HepG2 (cell line): ENCODE measurements at regions not wholly inside any gene's neighbourhood (a gene's known extent, or its start where the extent isn't known, plus 50 kb on each side); places are given as distances from the start of the nearest gene placed in this dataset.
"Not testable (repeated sequence)": the region's sequence is repeated elsewhere in the genome, so short reads cannot be mapped to it uniquely, and the experiment has no call there.

ENCODE experiments used
- ATAC-seq: fragments of 200-7000 bp; cut with Tn5 transposase; 3 replicates; pipeline ENCODE4 v1.9.1; 2020; ENCODE audit warnings: mild to moderate bottlenecking, moderate library complexity
- BruUV-seq: library from RNA; stranded (reverse); fragments of 400-500 nt; replicated peaks from 2 replicates; lab custom pipeline; 2021; lab: Mats Ljungman, UMichigan
- CTCF ChIA-PET: fragments of 300-600 bp; formaldehyde crosslinking; extraction: SDS; loops from one replicate; lab custom pipeline; 2021; ENCODE audit warnings: low total read pairs, inconsistent platforms, low intra/inter-chr PET ratio; lab: Yijun Ruan, JAX
- POLR2A ChIA-PET: fragments of 350-600 bp; sonication (Branson Sonifier 250); formaldehyde crosslinking; loops from one replicate; lab custom pipeline; 2020; ENCODE audit warnings: antibody characterized with exemption, inconsistent platforms; lab: Yijun Ruan, JAX
- DNase-seq: peaks from one replicate; pipeline ENCODE4 v3.0.0-alpha.2; 2015; ENCODE audit warnings: low spot score
- FAIRE-seq: peaks from 3 replicates; lab custom pipeline; 2011; peaks lifted over from hg19 to GRCh38; lab: Jason Lieb, UNC
- H2AFZ ChIP-seq: one replicate; pipeline ENCODE4 v1.6.1; 2011; ENCODE audit warnings: low read length, inconsistent platforms
- H3K27ac ChIP-seq: fragments of 300-600 bp; 3 replicates; pipeline ENCODE4 v1.8.0; 2011; ENCODE audit warnings: mixed run types, mild to moderate bottlenecking, mixed read lengths, low read length, inconsistent platforms; ENCODE audit not compliant: insufficient read depth; ENCODE audit errors: extremely low read length
- H3K27me3 ChIP-seq, 2 experiments: fragments of 200-600 bp in 1 of 2; 2 replicates in 1 of 2; 3 replicates in 1 of 2; pipeline versions ENCODE4 v1.6.0 to v1.8.0; 2011; ENCODE audit warnings: low read length in 2 of 2, mild to moderate bottlenecking in 2 of 2, moderate library complexity in 2 of 2, inconsistent platforms in 1 of 2; ENCODE audit not compliant: insufficient read depth in 2 of 2, control insufficient read depth in 1 of 2
- H3K36me3 ChIP-seq, 2 experiments: fragments of 200-600 bp in 1 of 2; replicated peaks in 1 of 2; 2 replicates in 1 of 2; 3 replicates in 1 of 2; pipeline versions ENCODE4 v1.5.1 to v1.8.0; 2011; ENCODE audit warnings: low read length in 2 of 2, inconsistent platforms in 1 of 2; ENCODE audit not compliant: insufficient read depth in 2 of 2, control insufficient read depth in 1 of 2
- H3K4me1 ChIP-seq: 2 replicates; pipeline ENCODE4 v1.5.1; 2012; ENCODE audit warnings: low read length, inconsistent platforms; ENCODE audit not compliant: insufficient read depth
- H3K4me2 ChIP-seq: 2 replicates; pipeline ENCODE4 v1.6.0; 2011; ENCODE audit warnings: low read depth, low read length, inconsistent platforms
- H3K4me3 ChIP-seq, 3 experiments: fragments of 200-600 bp in 1 of 3; sonication (generic), shearing (Covaris generic) in 1 of 3; replicated peaks in 1 of 3; 2 replicates each; pipeline ENCODE4 v1.5.1; 2011 to 2016; ENCODE audit warnings: low read length in 3 of 3, inconsistent platforms in 2 of 3, low read depth in 2 of 3, mild to moderate bottlenecking in 2 of 3, control low read depth in 1 of 3, mixed read lengths in 1 of 3; ENCODE audit not compliant: insufficient read depth in 1 of 3
- H3K79me2 ChIP-seq: one replicate; pipeline ENCODE4 v1.6.1; 2011; ENCODE audit warnings: low read length, inconsistent platforms; ENCODE audit not compliant: insufficient read depth
- H3K9ac ChIP-seq: 2 replicates; pipeline ENCODE4 v1.6.0; 2011; ENCODE audit warnings: mild to moderate bottlenecking, low read depth, low read length, inconsistent platforms; ENCODE audit not compliant: insufficient read depth
- H3K9me3 ChIP-seq: 2 replicates; pipeline ENCODE4 v1.5.1; 2012; ENCODE audit warnings: mild to moderate bottlenecking, low read length
- H4K20me1 ChIP-seq: 2 replicates; pipeline ENCODE4 v1.6.0; 2011; ENCODE audit warnings: inconsistent platforms, mild to moderate bottlenecking, low read length, moderate library complexity; ENCODE audit not compliant: insufficient read depth
- CHD4 ChIP-seq: fragments of 200-600 bp; sonication (generic); IDR thresholded peaks from 2 replicates; pipeline ENCODE4 v1.7.0; 2017; ENCODE audit warnings: mild to moderate bottlenecking, low read length, borderline replicate concordance
- E2F2 ChIP-seq: sonication (generic); formaldehyde crosslinking; IDR thresholded peaks from 2 replicates; pipeline ENCODE4 v1.4.0; 2020; ENCODE audit warnings: missing genetic modification reagents, borderline replicate concordance
- IKZF4 ChIP-seq: sonication (generic); formaldehyde crosslinking; IDR thresholded peaks from 2 replicates; pipeline ENCODE4 v1.5.1; 2020; ENCODE audit warnings: borderline replicate concordance, mild to moderate bottlenecking, low read depth, missing genetic modification reagents; ENCODE audit errors: not compliant biosample characterization
- MTA1 ChIP-seq: sonication (generic); formaldehyde crosslinking; IDR thresholded peaks from 2 replicates; pipeline ENCODE4 v1.4.0; 2020; ENCODE audit warnings: missing genetic modification reagents, mild to moderate bottlenecking, borderline replicate concordance
- MXD4 ChIP-seq: IDR thresholded peaks from 2 replicates; pipeline ENCODE4 v1.6.1; 2016; ENCODE audit warnings: mild to moderate bottlenecking, missing biosample characterization, missing genetic modification reagents
- RBFOX2 ChIP-seq: fragments of 200-400 bp; formaldehyde crosslinking; IDR thresholded peaks from 2 replicates; pipeline ENCODE4 v1.6.1; 2017; ENCODE audit warnings: low read depth, mild to moderate bottlenecking, low read length
- RFXANK ChIP-seq: IDR thresholded peaks from 2 replicates; pipeline ENCODE4 v1.6.1; 2016
- SMAD3 ChIP-seq: sonication (generic); formaldehyde crosslinking; IDR thresholded peaks from 2 replicates; pipeline ENCODE4 v1.4.0; 2020; ENCODE audit warnings: missing genetic modification reagents
- TFDP1 ChIP-seq: IDR thresholded peaks from 2 replicates; pipeline ENCODE4 v1.6.1; 2016; ENCODE audit warnings: missing compliant biosample characterization, missing genetic modification reagents, borderline replicate concordance
- ZNF180 ChIP-seq: sonication (generic); formaldehyde crosslinking; IDR thresholded peaks from 2 replicates; pipeline ENCODE4 v1.4.0; 2020; ENCODE audit warnings: low read depth, missing genetic modification reagents, borderline replicate concordance
- ZNF232 ChIP-seq: sonication (generic); formaldehyde crosslinking; IDR thresholded peaks from 2 replicates; pipeline ENCODE4 v1.4.0; 2020; ENCODE audit warnings: missing genetic modification reagents, borderline replicate concordance
- ZNF343 ChIP-seq: sonication (generic); formaldehyde crosslinking; IDR thresholded peaks from 2 replicates; pipeline ENCODE4 v1.4.0; 2020; ENCODE audit warnings: mild to moderate bottlenecking, missing genetic modification reagents
- ZNF570 ChIP-seq: sonication (generic); formaldehyde crosslinking; IDR thresholded peaks from 2 replicates; pipeline ENCODE4 v1.4.0; 2020; ENCODE audit warnings: mild to moderate bottlenecking, missing genetic modification reagents, borderline replicate concordance
- ZNF674 ChIP-seq: sonication (generic); formaldehyde crosslinking; IDR thresholded peaks from 2 replicates; pipeline ENCODE4 v1.5.0; 2020; ENCODE audit warnings: low read depth, mild to moderate bottlenecking, missing genetic modification reagents
- ZZZ3 ChIP-seq: sonication (generic); formaldehyde crosslinking; IDR thresholded peaks from 2 replicates; pipeline ENCODE4 v1.4.0; 2020; ENCODE audit warnings: missing genetic modification reagents, mild to moderate bottlenecking, borderline replicate concordance
- WGBS: methylation state at CpG from one replicate; pipeline ENCODE4 v1.1.6; 2017; ENCODE audit warnings: low lambda C conversion rate; 5-methylcytosine and 5-hydroxymethylcytosine counted together
- in situ Hi-C: cut with HindIII; loops from 2 replicates; pipeline ENCODE4 v1.10.0; 2017; ENCODE audit warnings: low pct_unique_long_range_greater_than_20kb; ENCODE audit not compliant: extremely low pct_ligation_motif_present
- intact Hi-C: fragments of 100-400 bp; cut with micrococcal nuclease; formaldehyde crosslinking; loops from one replicate; pipeline ENCODE4 v1.10.0; 2022; ENCODE audit not compliant: unreplicated experiment

- H3K36me3 ChIP-seq, H3K4me3 ChIP-seq, H3K4me1 ChIP-seq, intact Hi-C loops, H3K79me2 ChIP-seq, ATAC-seq, POLR2A ChIA-PET, CTCF ChIA-PET, FAIRE-seq, BruUV-seq, H3K27ac ChIP-seq, DNase-seq, in situ Hi-C loops, H3K4me2 ChIP-seq, H3K27me3 ChIP-seq, H2AFZ ChIP-seq, H4K20me1 ChIP-seq, H3K9ac ChIP-seq: not testable (repeated sequence)
- WGBS = under 1% methylated on average over 5 of the region's 5 CpGs
- peaks cover 65% of the 10 kb centered on the region for H3K9me3 ChIP-seq
These were observed 306.8 kb upstream of the POM121L12 start for GRCh38 chr7:52728683-52729082.

DNA sequence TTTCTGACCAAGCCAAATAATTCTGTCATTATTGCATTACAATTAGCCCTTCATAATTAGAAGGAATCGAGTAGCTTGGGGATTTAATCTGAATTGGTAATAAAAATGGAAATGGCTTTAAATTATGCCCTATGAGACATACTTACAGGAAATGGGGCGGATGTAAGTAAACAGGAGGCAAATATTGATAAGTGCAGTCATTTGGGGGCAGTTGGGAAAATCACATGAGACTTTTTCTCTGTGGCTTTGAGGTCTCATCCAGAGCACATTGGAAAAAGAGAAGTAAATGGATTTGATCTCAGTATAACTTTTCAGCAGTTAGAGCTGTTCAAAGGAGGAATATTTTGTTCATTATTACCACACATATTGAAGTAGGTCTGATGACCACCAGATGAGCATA is 307.8 kb upstream of the POM121L12 start:
- in situ Hi-C loops (no loop called here), intact Hi-C loops (no loop called here)
- no peak for FAIRE-seq
- Histone ChIP-seq H2AFZ (no peak overlapping the region), H4K20me1 (no peaks in the 10 kb centered on the region), H3K9ac (no peak overlapping the region), H3K27me3 (no peaks in the 10 kb centered on the region), H3K9me3 (peaks cover 68% of the 10 kb centered on the region), H3K36me3 (no peaks in the 10 kb centered on the region), H3K79me2 (no peaks in the 10 kb centered on the region), H3K4me2 (no peak overlapping the region), H3K4me1 (no peaks in the 10 kb centered on the region), H3K4me3 (no peak overlapping the region), H3K27ac (no peak overlapping the region)
- DNase-seq = no peak
- no TSS peak for BruUV-seq
- CTCF ChIA-PET = no interaction called here
- POLR2A ChIA-PET = no interaction called here
- no peak for ATAC-seq
- 0% methylated on average over 2 of the region's 2 CpGs for WGBS
- TF ChIP-seq ZNF180 (CRISPR knock-in tag) = no peak
- TF ChIP-seq ZNF232 (CRISPR knock-in tag) = no peak
- TF ChIP-seq RFXANK = no peak
- TF ChIP-seq MTA1 (CRISPR knock-in tag) = no peak
- no peak for TF ChIP-seq CHD4
- TF ChIP-seq MXD4 (CRISPR knock-in tag) = no peak
- TF ChIP-seq RBFOX2 = no peak
- TF ChIP-seq TFDP1 (CRISPR knock-in tag) = no peak
- no peak for TF ChIP-seq SMAD3 (CRISPR knock-in tag)
- TF ChIP-seq ZNF343 (CRISPR knock-in tag) = no peak
- no peak for TF ChIP-seq ZNF570 (CRISPR knock-in tag)
- no peak for TF ChIP-seq E2F2 (CRISPR knock-in tag)
- TF ChIP-seq ZNF674 = no peak
- TF ChIP-seq IKZF4 = no peak
- no peak for TF ChIP-seq ZZZ3 (CRISPR knock-in tag)
